ENCODE measurements at regions not wholly inside any gene's neighbourhood (a gene's known extent, or its start where the extent isn't known, plus 50 kb on each side); places are given as distances from the start of the nearest gene placed in this dataset.

- Histone ChIP-seq H3K4me1 (ENCODE audit: insufficient read depth, low read length) (no peaks in the 10 kb centered on the region), H3K4me2 (ENCODE audit: low read length) (no peak overlapping the region), H3K9ac (ENCODE audit: low read length) (no peak overlapping the region), H2AFZ (ENCODE audit: low read length) (no peak overlapping the region), H3K36me3 (ENCODE audit: low read depth, low read length) (no peaks in the 10 kb centered on the region), H4K20me1 (ENCODE audit: low read length) (no peaks in the 10 kb centered on the region), H3K9me2 (replicated peaks; ENCODE audit: low read length) (no peaks in the 10 kb centered on the region), H3K27ac (ENCODE audit: low read length) (no peak overlapping the region), H3K79me2 (ENCODE audit: low read length) (no peaks in the 10 kb centered on the region), H3K9me3 (ENCODE audit: low read length) (no peaks in the 10 kb centered on the region), H3K4me3 (ENCODE audit: low read length) (no peak overlapping the region), H3K27me3 (ENCODE audit: low read length) (no peaks in the 10 kb centered on the region), H3F3A (ENCODE audit: low read length, unreplicated experiment) (no peaks in the 10 kb centered on the region)
- ATAC-seq = no peak
- TF ChIP-seq EZH2phosphoT487 (IDR thresholded peaks at IDR 0.05; ENCODE audit: borderline replicate concordance, low read length) = no peak
- TF ChIP-seq EZH2 (IDR thresholded peaks at IDR 0.05; ENCODE audit: low read length, unreplicated experiment) = no peak
- TF ChIP-seq CTCF (conservative IDR thresholded peaks at IDR 0.05; ENCODE audit: low read depth, low read length) = no peak
- ChIA-PET CTCF (no interaction called here), POLR2A (ENCODE audit: unreplicated experiment) (no interaction called here)
- DNase-seq = no peak
- no TSS peak for BruUV-seq (replicated peaks)
- intact Hi-C loops (cut with micrococcal nuclease) = no loop called here
Measured at GRCh38 chr16:55045329-55045728, 114.7 kb downstream of the IRX5 start.

DNA sequence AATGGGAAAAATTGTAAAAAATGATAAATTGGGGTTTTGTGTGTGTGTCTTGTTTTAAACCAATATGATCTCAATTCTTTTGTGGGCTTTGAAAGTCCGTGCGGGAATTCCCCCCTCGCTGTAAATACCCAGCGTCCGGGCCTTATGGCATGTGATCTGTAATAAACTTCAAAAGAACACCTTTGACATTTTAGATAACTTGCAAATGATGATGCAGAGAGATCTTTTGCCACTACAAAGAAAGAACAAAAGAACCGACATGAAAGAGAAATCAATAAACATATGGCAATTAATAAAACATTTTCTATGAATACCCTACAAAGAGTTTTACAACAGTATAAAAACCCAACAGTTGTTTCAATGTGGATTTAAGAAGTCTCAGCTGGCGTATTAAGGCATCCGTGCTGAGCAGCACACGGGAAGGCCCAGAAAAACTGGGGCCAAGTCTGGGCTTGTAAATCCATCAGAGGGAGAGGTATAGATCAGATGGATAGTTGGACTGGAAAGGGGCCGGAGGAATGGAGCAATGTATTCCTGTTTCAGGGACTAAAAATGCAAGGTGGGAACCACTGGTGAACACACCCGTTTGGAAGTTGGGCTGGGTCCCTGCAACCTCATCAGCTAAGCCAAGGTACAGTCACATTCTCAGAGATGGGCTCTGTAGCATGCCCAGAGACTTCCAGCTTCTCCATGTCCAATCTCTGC, 115.2 kb downstream of the IRX5 start:
- DNase-seq = no peak
- Histone ChIP-seq H4K20me1 (ENCODE audit: low read length) (no peaks in the 10 kb centered on the region), H3K4me3 (ENCODE audit: low read length) (no peak overlapping the region), H3K4me1 (ENCODE audit: insufficient read depth, low read length) (no peaks in the 10 kb centered on the region), H3K79me2 (ENCODE audit: low read length) (no peaks in the 10 kb centered on the region), H3K4me2 (ENCODE audit: low read length) (no peak overlapping the region), H3K9ac (ENCODE audit: low read length) (no peak overlapping the region), H3K9me2 (replicated peaks; ENCODE audit: low read length) (no peaks in the 10 kb centered on the region), H3F3A (ENCODE audit: low read length, unreplicated experiment) (no peaks in the 10 kb centered on the region), H2AFZ (ENCODE audit: low read length) (no peak overlapping the region), H3K36me3 (ENCODE audit: low read depth, low read length) (no peaks in the 10 kb centered on the region), H3K27ac (ENCODE audit: low read length) (no peak overlapping the region), H3K9me3 (ENCODE audit: low read length) (no peaks in the 10 kb centered on the region), H3K27me3 (ENCODE audit: low read length) (no peaks in the 10 kb centered on the region)
- BruUV-seq (replicated peaks) = no TSS peak
- no peak for ATAC-seq
- intact Hi-C loops (cut with micrococcal nuclease) = no loop called here
- POLR2A ChIA-PET (ENCODE audit: unreplicated experiment) = no interaction called here
- CTCF ChIA-PET = no interaction called here
- TF ChIP-seq EZH2 (IDR thresholded peaks at IDR 0.05; ENCODE audit: low read length, unreplicated experiment) (no peak), CTCF (conservative IDR thresholded peaks at IDR 0.05; ENCODE audit: low read depth, low read length) (no peak), EZH2phosphoT487 (IDR thresholded peaks at IDR 0.05; ENCODE audit: borderline replicate concordance, low read length) (no peak)

- ChIA-PET CTCF (no interaction called here), POLR2A (ENCODE audit: unreplicated experiment) (no interaction called here)
- intact Hi-C loops (cut with micrococcal nuclease) = no loop called here
- no peaks in the 10 kb centered on the region for H3F3A ChIP-seq (ENCODE audit: low read length, unreplicated experiment)
- DNase-seq = no peak
- no peaks in the 10 kb centered on the region for H3K79me2 ChIP-seq (ENCODE audit: low read length)
- no peaks in the 10 kb centered on the region for H3K9me3 ChIP-seq (ENCODE audit: low read length)
- H3K27ac ChIP-seq (ENCODE audit: low read length) = no peak overlapping the region
- no peaks in the 10 kb centered on the region for H3K9me2 ChIP-seq (replicated peaks; ENCODE audit: low read length)
- no peak overlapping the region for H3K4me2 ChIP-seq (ENCODE audit: low read length)
- no peak overlapping the region for H3K9ac ChIP-seq (ENCODE audit: low read length)
- no peaks in the 10 kb centered on the region for H3K27me3 ChIP-seq (ENCODE audit: low read length)
- TF ChIP-seq EZH2 (IDR thresholded peaks at IDR 0.05; ENCODE audit: low read length, unreplicated experiment) (no peak), EZH2phosphoT487 (IDR thresholded peaks at IDR 0.05; ENCODE audit: borderline replicate concordance, low read length) (no peak), CTCF (conservative IDR thresholded peaks at IDR 0.05; ENCODE audit: low read depth, low read length) (no peak)
- H4K20me1 ChIP-seq (ENCODE audit: low read length) = no peaks in the 10 kb centered on the region
- ATAC-seq = no peak
- no peak overlapping the region for H3K4me3 ChIP-seq (ENCODE audit: low read length)
- H2AFZ ChIP-seq (ENCODE audit: low read length) = no peak overlapping the region
- H3K4me1 ChIP-seq (ENCODE audit: insufficient read depth, low read length) = no peaks in the 10 kb centered on the region
- H3K36me3 ChIP-seq (ENCODE audit: low read depth, low read length) = no peaks in the 10 kb centered on the region
- BruUV-seq (replicated peaks) = no TSS peak
Measured at GRCh38 chr16:55046513-55046912, 115.8 kb downstream of the IRX5 start.
